ENCODE measurements at regions not wholly inside any gene's neighbourhood (a gene's known extent, or its start where the extent isn't known, plus 50 kb on each side); places are given as distances from the start of the nearest gene placed in this dataset.

DNA sequence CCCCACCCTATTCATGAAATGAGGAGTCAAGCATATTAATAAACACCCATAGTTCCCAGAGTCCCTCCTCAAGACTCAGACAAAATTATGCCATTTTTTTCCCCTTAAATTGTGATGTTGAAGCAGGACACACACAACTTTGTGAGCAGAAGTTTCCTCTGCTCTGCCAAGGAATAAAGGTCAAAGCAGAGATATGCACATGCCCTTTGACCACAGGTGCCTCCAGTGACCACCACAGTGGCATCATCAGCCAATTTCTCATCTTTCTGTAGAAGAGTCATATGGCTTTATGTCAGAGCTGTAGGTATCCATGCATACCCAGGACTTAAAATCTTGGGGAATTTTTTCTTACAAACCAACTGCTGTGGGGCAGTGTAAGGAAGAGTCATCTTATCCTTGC lies 304.4 kb upstream of the GADL1 start:
- no peaks in the 10 kb centered on the region; the same call in 1 of the 2 replicates for H3K9me2 ChIP-seq (ENCODE audit: insufficient read depth)
- no peak overlapping the region for H3K27ac ChIP-seq (ENCODE audit: low read depth, low read length)
- no peaks in the 10 kb centered on the region for H3K27me3 ChIP-seq (ENCODE audit: insufficient read depth, low read length)
- CTCF ChIA-PET: no interaction called here
- no peak overlapping the region for H3K4me2 ChIP-seq (ENCODE audit: low read length)
- RAD21 ChIA-PET (ENCODE audit: low non-redundant PET in 1 of 2, low total read pairs in 2 of 2, uncharacterized antibody in 2 of 2, unreplicated experiment in 2 of 2): no interaction called here
- POLR2A ChIA-PET: no interaction called here
- no peak overlapping the region for H3K9ac ChIP-seq (ENCODE audit: low read length)
- H3K4me1 ChIP-seq (ENCODE audit: control insufficient read depth in 1 of 2, insufficient read depth in 2 of 2, low read length in 2 of 2): no peaks in the 10 kb centered on the region
- no peak overlapping the region for H2AFZ ChIP-seq (ENCODE audit: low read depth, low read length, poor library complexity, severe bottlenecking)
- H4K20me1 ChIP-seq (ENCODE audit: insufficient read depth): no peaks in the 10 kb centered on the region
- DNase-seq (ENCODE audit: low read depth, low spot score): no peak
- no peaks in the 10 kb centered on the region for H3K9me3 ChIP-seq (ENCODE audit: control insufficient read depth in 1 of 2, insufficient read depth in 1 of 2, low read depth in 1 of 2, low read length in 2 of 2)
- intact Hi-C loops (cut with micrococcal nuclease): loop anchor here (5.0 kb wide), 1 partner anchor 728 kb away; no protein-coding TSS in a partner anchor
- ATAC-seq: no peak
- no peaks in the 10 kb centered on the region for H3K36me3 ChIP-seq (ENCODE audit: control insufficient read depth in 1 of 2, insufficient read depth in 2 of 2, low read length in 2 of 2)
- no peak overlapping the region for H3K4me3 ChIP-seq (replicated peaks in 1 of 2; ENCODE audit: low read depth in 1 of 2, low read length in 2 of 2)
- TF ChIP-seq CEBPB (IDR thresholded peaks at IDR 0.05; ENCODE audit: low read depth) (no peak), CBX3 (IDR thresholded peaks at IDR 0.05; ENCODE audit: low read depth) (no peak), YY1 (IDR thresholded peaks at IDR 0.05; ENCODE audit: extremely low read depth, insufficient replicate concordance, low read depth, low read length) (no peak), ZFX (IDR thresholded peaks at IDR 0.05) (no peak), SP1 (IDR thresholded peaks at IDR 0.05; ENCODE audit: low read depth) (no peak), ZNF274 (IDR thresholded peaks at IDR 0.05; ENCODE audit: low read depth, low read length) (no peak), SIN3A (IDR thresholded peaks at IDR 0.05; ENCODE audit: low read depth) (no peak), SRF (IDR thresholded peaks at IDR 0.05; ENCODE audit: low read depth) (no peak), EZH2 (IDR thresholded peaks at IDR 0.05) (no peak), POLR2AphosphoS5 (IDR thresholded peaks at IDR 0.05; ENCODE audit: low read depth, low read length) (no peak), EZH2phosphoT487 (IDR thresholded peaks at IDR 0.05; ENCODE audit: borderline replicate concordance) (no peak), FOSL1 (IDR thresholded peaks at IDR 0.05; ENCODE audit: low read depth) (no peak), ELF1 (IDR thresholded peaks at IDR 0.05; ENCODE audit: borderline replicate concordance, low read depth) (no peak), RAD21 (IDR thresholded peaks at IDR 0.05; ENCODE audit: low read depth) (no peak), EGR1 (IDR thresholded peaks at IDR 0.05; ENCODE audit: low read depth) (no peak)
- TF ChIP-seq, protein P1, sequence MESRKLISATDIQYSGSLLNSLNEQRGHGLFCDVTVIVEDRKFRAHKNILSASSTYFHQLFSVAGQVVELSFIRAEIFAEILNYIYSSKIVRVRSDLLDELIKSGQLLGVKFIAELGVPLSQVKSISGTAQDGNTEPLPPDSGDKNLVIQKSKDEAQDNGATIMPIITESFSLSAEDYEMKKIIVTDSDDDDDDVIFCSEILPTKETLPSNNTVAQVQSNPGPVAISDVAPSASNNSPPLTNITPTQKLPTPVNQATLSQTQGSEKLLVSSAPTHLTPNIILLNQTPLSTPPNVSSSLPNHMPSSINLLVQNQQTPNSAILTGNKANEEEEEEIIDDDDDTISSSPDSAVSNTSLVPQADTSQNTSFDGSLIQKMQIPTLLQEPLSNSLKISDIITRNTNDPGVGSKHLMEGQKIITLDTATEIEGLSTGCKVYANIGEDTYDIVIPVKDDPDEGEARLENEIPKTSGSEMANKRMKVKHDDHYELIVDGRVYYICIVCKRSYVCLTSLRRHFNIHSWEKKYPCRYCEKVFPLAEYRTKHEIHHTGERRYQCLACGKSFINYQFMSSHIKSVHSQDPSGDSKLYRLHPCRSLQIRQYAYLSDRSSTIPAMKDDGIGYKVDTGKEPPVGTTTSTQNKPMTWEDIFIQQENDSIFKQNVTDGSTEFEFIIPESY (IDR thresholded peaks at IDR 0.05; ENCODE audit: extremely low read depth, insufficient replicate concordance, low read length): no peak
- TF ChIP-seq, protein P2, sequence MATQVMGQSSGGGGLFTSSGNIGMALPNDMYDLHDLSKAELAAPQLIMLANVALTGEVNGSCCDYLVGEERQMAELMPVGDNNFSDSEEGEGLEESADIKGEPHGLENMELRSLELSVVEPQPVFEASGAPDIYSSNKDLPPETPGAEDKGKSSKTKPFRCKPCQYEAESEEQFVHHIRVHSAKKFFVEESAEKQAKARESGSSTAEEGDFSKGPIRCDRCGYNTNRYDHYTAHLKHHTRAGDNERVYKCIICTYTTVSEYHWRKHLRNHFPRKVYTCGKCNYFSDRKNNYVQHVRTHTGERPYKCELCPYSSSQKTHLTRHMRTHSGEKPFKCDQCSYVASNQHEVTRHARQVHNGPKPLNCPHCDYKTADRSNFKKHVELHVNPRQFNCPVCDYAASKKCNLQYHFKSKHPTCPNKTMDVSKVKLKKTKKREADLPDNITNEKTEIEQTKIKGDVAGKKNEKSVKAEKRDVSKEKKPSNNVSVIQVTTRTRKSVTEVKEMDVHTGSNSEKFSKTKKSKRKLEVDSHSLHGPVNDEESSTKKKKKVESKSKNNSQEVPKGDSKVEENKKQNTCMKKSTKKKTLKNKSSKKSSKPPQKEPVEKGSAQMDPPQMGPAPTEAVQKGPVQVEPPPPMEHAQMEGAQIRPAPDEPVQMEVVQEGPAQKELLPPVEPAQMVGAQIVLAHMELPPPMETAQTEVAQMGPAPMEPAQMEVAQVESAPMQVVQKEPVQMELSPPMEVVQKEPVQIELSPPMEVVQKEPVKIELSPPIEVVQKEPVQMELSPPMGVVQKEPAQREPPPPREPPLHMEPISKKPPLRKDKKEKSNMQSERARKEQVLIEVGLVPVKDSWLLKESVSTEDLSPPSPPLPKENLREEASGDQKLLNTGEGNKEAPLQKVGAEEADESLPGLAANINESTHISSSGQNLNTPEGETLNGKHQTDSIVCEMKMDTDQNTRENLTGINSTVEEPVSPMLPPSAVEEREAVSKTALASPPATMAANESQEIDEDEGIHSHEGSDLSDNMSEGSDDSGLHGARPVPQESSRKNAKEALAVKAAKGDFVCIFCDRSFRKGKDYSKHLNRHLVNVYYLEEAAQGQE (IDR thresholded peaks at IDR 0.05; ENCODE audit: low read depth): no peak
- TF ChIP-seq, protein P3, sequence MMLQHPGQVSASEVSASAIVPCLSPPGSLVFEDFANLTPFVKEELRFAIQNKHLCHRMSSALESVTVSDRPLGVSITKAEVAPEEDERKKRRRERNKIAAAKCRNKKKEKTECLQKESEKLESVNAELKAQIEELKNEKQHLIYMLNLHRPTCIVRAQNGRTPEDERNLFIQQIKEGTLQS (IDR thresholded peaks at IDR 0.05): no peak
- TF ChIP-seq, protein P4, sequence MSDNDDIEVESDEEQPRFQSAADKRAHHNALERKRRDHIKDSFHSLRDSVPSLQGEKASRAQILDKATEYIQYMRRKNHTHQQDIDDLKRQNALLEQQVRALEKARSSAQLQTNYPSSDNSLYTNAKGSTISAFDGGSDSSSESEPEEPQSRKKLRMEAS (IDR thresholded peaks at IDR 0.05): no peak
- TF ChIP-seq, protein P5, sequence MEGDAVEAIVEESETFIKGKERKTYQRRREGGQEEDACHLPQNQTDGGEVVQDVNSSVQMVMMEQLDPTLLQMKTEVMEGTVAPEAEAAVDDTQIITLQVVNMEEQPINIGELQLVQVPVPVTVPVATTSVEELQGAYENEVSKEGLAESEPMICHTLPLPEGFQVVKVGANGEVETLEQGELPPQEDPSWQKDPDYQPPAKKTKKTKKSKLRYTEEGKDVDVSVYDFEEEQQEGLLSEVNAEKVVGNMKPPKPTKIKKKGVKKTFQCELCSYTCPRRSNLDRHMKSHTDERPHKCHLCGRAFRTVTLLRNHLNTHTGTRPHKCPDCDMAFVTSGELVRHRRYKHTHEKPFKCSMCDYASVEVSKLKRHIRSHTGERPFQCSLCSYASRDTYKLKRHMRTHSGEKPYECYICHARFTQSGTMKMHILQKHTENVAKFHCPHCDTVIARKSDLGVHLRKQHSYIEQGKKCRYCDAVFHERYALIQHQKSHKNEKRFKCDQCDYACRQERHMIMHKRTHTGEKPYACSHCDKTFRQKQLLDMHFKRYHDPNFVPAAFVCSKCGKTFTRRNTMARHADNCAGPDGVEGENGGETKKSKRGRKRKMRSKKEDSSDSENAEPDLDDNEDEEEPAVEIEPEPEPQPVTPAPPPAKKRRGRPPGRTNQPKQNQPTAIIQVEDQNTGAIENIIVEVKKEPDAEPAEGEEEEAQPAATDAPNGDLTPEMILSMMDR (IDR thresholded peaks at IDR 0.05 in 2 of 3, conservative IDR thresholded peaks at IDR 0.05 in 1 of 3; ENCODE audit: borderline replicate concordance in 1 of 3, insufficient read depth in 1 of 3, low read depth in 2 of 3, low read length in 2 of 3): no peak
- no peaks in the 10 kb centered on the region for H3K79me2 ChIP-seq (ENCODE audit: insufficient read depth, low read length)
- BruUV-seq (replicated peaks): no TSS peak

Data from HCT116 (cell line).